ENCODE measurements at regions not wholly inside any gene's neighbourhood (a gene's known extent, or its start where the extent isn't known, plus 50 kb on each side); places are given as distances from the start of the nearest gene placed in this dataset.

DNA sequence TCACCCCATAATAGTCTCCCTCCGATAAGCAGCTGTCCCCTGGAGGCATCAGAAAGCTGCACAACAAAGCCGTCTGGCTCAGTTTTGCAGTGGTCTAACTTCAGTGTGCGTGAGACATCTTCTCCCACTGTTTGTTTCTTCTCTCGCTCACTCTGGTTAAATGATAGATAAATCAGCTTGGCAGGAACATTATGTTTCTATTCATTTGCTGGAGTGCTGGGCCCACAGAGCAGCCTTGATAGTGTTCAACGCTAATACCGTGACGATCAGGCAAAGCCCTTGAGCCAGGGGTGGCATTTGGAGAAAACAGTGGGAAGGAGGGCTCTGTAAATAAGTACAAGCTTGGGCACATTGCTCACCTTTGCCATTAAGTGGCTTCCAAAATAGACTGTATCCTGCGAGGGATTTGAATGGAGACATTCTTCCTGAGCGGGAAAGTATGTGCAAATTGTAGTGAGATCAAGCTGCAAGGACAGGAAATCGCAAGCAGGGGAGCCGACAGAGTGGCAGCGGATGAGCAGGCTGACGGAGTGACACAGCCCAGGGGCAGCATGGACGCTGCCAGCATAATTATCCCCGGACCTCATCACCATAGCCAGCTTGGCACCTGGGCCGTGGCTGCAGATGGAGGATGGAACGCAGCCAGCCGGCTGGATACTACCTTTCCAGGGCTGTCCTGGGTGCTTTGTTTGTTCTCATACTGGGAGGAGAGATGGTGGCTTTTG lies 256.8 kb upstream of the FZD8 start:
- H3K4me3 ChIP-seq (ENCODE audit: low read depth, low read length): no peak overlapping the region
- TF ChIP-seq, protein P1, sequence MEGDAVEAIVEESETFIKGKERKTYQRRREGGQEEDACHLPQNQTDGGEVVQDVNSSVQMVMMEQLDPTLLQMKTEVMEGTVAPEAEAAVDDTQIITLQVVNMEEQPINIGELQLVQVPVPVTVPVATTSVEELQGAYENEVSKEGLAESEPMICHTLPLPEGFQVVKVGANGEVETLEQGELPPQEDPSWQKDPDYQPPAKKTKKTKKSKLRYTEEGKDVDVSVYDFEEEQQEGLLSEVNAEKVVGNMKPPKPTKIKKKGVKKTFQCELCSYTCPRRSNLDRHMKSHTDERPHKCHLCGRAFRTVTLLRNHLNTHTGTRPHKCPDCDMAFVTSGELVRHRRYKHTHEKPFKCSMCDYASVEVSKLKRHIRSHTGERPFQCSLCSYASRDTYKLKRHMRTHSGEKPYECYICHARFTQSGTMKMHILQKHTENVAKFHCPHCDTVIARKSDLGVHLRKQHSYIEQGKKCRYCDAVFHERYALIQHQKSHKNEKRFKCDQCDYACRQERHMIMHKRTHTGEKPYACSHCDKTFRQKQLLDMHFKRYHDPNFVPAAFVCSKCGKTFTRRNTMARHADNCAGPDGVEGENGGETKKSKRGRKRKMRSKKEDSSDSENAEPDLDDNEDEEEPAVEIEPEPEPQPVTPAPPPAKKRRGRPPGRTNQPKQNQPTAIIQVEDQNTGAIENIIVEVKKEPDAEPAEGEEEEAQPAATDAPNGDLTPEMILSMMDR (IDR thresholded peaks at IDR 0.05; ENCODE audit: borderline replicate concordance, insufficient read depth, low read depth, low read length): no peak

DNA sequence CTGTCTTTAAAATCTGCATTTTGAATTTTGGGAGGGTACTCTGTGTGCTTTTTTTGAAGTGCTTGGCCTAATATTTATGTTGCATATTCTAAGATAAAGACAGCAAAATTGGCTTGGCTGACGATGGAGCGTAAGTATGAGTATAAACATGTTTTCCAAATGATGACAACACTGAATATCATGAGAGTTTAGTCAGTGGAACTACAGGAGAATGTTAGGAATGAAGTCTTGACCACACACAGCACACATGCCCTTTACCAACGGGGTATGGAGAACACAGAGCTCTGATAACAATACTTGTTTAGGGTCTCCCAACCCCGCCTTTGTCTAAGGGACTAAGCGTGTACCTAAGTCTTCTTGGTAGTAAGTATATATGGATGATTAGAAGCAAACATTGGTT lies 253.9 kb upstream of the FZD8 start:
- H3K4me3 ChIP-seq (ENCODE audit: low read depth, low read length): no peak overlapping the region
- TF ChIP-seq, protein P1 (IDR thresholded peaks at IDR 0.05; ENCODE audit: borderline replicate concordance, insufficient read depth, low read depth, low read length): no peak

DNA sequence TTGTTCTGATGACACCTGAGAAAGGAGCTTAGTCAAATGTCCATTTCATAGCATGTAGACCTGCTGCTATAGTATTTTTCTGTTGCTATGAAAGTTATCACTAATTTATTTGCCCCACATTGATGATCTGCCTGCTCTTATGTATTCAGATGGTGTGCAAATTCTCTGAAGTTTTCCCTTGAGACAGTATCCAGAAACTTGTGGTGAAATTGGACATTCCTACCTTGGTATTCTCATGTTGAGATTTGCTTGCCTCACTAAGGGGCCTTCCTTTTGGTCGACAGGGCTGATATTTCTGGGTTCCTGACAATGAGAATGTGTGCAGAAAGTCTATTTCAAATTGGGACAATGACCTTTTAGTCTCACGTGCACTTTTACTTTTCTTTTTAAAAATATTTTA lies 253.2 kb upstream of the FZD8 start:
- H3K4me3 ChIP-seq (ENCODE audit: low read depth, low read length): no peak overlapping the region
- TF ChIP-seq, protein P1 (IDR thresholded peaks at IDR 0.05; ENCODE audit: borderline replicate concordance, insufficient read depth, low read depth, low read length): no peak

DNA sequence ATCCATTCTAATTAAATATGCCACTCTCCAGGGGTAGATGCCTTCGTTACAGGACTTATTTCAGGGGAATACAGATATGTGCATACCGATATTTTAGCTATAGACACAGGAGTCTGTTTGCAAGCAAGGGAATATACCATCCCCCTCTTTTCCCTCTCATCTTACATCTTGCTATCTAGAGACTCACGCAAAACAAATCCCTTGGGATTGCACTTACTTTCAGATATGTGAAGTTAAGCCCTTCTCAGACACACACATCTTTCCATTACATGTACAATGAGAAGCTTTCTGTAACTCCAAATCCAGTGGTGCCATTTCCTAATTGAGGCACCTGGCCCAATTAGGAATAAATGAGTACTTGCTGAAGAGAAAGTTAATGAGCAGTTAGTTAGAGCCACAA lies 250.4 kb upstream of the FZD8 start:
- TF ChIP-seq, protein P1 (IDR thresholded peaks at IDR 0.05; ENCODE audit: borderline replicate concordance, insufficient read depth, low read depth, low read length): no peak
- no peak overlapping the region for H3K4me3 ChIP-seq (ENCODE audit: low read depth, low read length)

DNA sequence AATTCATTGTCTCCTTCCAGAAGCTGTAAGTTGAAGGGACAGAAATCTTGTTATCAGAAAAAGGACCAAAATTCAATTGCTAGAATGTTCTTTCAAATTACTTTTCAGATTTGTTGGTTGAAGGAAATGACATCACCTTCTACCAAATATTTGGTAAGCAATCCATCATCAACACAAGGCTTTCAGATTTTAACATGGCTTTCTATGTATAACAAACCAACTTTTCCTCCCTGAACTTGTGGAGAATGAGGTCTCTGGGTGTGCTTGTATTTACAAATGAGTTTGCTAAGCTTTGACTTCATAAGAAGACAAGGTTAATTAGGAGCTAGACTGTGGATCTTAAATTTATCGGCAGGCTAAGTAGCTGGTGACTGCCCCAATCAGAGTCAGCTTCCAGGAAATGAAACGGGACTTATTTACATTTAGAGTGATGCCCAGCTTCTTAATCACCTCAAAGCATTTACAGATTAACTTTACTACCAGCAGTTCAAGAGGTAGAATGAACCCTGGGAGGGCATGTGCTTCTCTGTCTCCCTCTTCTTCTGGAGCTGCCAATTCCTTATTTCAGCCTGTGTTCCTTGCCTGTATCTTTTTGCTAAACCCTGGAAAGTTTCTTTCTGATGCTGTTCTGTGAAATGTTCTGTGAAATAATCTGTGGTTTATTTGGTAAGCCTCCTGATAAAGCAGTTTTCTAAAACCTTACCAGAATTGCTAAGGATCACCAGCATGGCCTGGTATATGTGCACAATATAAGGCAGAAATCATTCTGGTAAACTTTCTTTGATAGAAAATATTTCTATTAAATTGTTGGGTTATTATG lies 248.8 kb upstream of the FZD8 start:
- H3K4me3 ChIP-seq (ENCODE audit: low read depth, low read length): no peak overlapping the region
- TF ChIP-seq, protein P1 (IDR thresholded peaks at IDR 0.05; ENCODE audit: borderline replicate concordance, insufficient read depth, low read depth, low read length): no peak

DNA sequence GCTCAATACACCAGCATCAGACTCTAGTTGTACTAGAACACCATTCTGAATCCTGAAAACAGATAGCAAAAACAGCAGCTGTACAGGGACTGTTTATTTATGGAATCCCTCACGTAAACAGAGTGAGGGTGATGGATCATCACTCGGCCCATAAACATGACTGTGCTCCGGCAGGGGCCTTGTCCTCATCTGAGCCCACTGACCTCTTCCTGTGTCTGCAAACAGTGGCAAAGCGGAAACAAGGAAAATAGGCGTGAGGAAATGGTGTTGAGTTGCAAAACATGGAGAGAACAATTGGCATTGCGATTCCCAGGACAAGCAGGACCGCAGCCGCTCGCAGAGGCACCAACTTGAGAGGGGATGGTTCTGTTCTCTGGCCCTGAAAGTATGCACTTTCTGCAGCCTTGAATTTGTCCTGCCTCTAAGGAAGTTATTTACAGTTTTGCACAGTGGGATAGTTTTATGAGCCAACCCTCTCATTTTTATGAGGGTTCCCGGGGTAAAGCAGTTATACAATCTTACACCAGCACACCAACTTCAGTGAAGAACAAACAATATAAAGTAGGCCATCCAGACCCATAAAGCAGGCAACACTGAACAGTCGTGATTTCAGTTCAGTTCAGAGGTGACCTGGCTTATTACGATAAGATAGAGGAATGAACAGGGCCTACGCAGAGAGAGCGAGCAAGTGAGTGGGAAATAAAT lies 248.0 kb upstream of the FZD8 start:
- no peak overlapping the region for H3K4me3 ChIP-seq (ENCODE audit: low read depth, low read length)
- TF ChIP-seq, protein P1 (IDR thresholded peaks at IDR 0.05; ENCODE audit: borderline replicate concordance, insufficient read depth, low read depth, low read length): no peak

Data from GM12875 (cell line).